M059J (cell line): ENCODE measurements at regions not wholly inside any gene's neighbourhood (a gene's known extent, or its start where the extent isn't known, plus 50 kb on each side); places are given as distances from the start of the nearest gene placed in this dataset.
"Not testable (repeated sequence)": the region's sequence is repeated elsewhere in the genome, so short reads cannot be mapped to it uniquely, and the experiment has no call there.

Source experiments
- DNase-seq: peaks from one replicate; pipeline ENCODE4 v3.0.0-alpha.2; 2012; ENCODE audit warnings: low read depth

- no peak for DNase-seq
Observed at GRCh38 chr11:50247309-50247874, 214.7 kb downstream of the OR4C45 start.

- DNase-seq = no peak
Observed at GRCh38 chr11:50267851-50268250, 235.2 kb downstream of the OR4C45 start.

- no peak for DNase-seq
Observed at GRCh38 chr11:50275133-50275532, 242.5 kb downstream of the OR4C45 start.

DNA sequence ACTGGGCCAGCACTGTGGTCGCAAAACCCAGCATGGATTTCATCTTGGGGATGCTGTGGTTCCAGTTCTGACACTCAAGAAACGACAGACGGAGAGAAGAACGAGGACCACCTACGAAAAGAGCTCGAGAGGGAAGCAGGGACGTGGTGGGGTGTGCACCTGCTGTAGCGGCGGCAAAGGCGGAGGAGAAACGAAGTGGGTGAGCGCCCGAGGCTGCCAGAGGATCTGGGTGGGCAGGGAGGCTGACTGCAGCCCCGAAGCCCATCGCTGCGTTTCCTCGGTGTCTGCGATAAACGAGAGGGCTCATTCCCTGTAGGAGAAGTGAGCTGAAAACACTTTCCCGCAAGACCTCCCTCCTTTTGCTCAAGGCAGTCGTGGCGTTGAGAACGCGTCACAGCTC lies 246.1 kb downstream of the OR4C45 start:
- DNase-seq = no peak

DNA sequence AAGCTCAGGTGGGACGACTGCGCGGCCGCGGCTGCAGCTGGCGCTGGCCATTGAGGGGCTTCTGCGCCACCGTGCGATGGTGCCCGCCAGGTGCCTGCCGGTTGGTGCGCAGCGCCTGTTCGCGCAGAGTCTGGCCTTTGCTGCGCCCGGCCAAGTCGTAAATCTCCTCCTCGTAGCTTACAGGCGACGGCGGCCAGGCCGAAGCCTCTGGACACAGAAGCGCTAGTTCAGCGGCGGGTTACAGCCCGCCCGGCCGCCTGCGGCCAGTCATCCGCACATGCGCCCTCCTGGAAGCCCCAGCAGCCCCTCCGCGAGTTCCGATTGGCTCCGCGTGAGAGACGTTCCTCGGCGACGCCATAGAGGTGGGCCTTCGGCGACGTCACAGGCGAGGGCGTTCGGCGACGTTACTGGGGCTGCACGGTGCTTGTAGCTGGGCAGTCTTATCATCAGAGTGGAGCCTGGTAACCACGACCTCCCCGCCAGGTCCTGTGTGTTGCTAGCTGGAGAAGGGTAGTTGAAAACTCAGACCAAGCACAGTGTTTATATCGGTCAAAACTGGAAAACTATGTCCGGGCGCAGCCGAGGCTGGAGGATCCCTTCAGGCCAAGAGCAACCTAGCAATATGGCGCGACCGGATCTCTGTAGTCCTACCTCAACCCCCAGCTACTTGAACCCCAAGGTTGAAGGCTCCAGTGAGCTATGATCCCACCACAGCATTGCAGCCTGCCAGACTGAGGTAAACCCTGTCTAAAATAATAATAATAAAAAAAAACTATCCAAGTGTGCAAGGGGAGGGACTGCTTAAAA lies 265.7 kb downstream of the OR4C45 start:
- DNase-seq = no peak

DNA sequence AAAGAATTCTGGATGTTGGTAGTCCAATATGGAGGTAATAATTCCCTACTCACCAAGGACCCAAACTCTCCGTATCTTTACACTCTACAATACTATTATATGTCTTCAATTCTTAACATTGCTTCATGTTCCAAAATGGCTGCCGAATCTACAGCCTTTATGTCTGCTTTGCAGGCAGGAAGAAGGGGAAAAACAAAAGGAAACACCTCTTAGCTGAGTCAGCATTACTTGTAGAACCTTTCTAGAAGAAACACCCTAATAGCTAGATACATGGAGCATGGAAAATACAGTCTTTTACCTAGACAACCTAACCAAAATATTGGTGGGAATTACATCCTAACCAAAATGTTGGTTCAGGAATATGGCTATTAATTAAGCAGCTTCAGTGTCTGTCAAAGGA lies 298.0 kb downstream of the OR4C45 start:
- not testable (repeated sequence) for DNase-seq

DNA sequence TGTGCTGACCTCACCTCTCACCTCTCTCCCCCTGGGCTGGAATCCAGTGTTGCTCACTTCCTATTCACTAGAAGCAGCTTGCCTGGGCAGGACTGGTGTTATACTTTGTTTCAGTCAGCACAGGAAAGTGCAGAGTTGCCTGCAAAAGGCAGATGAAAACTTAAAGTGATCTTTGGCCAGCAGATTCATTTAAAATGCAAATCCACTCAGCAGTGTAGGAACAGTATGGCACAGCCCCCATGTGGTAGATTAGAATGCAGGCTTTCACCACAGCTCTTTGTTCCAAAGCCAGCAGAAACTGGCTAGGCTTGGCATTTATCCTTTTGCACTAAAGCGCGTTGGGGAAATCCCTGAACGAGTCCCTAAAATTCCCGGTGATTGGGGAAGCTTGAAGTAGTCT lies 301.2 kb downstream of the OR4C45 start:
- DNase-seq = no peak

GRCh38 chr11:50337432-50337831 lies 304.8 kb downstream of the OR4C45 start:
- not testable (repeated sequence) for DNase-seq

DNA sequence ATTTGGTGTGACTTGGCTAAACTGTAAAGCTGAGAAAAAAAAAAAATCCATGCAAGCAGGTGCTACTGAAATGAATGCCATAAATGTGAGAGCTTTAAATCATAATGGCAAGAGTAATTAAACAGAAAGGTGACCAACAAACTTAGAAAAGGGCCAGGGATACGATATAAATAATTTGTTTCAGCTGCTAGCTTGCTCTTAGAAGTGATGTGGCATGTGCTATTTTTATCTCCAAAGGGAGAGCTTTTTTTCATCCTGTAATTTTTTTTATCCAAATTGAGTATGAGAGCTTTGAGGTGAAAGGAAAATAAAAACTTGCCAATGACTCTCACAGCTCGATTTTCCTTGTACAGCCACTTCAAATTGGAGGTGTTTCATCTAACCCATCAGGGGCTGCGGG lies 315.3 kb downstream of the OR4C45 start:
- not testable (repeated sequence) for DNase-seq

GRCh38 chr11:50379484-50379883 lies 346.8 kb downstream of the OR4C45 start:
- DNase-seq = no peak

- no peak for DNase-seq
Observed at GRCh38 chr11:50394017-50394416, 361.3 kb downstream of the OR4C45 start.

GRCh38 chr11:50412832-50413231 lies 380.2 kb downstream of the OR4C45 start:
- no peak for DNase-seq

GRCh38 chr11:50423208-50423607 lies 390.5 kb downstream of the OR4C45 start:
- DNase-seq = no peak
